ENCODE measurements at regions not wholly inside any gene's neighbourhood (a gene's known extent, or its start where the extent isn't known, plus 50 kb on each side); places are given as distances from the start of the nearest gene placed in this dataset.

DNA sequence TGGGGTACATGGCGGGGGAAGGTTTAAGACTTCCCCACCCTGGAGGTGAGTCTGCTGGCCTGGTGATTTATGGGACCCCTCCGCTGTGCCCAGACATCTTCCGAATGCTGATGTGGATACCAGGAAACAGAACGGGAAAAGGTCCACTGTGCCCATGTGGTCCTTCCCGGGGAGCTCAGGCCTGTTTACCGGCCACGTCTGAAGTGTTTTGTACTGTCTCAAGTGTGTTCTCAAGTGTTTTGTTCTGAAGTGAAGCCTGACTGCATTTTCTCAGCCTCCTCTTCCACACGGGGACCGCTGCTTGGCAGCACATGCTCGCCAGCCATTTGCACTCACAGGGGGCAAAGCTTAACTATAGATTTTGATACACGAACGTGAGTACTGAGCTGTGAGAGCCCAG is 127.2 kb downstream of the TEX36 start:
- intact Hi-C loops (cut with DNase I) = no loop called here
- DNase-seq (ENCODE audit: low spot score) = no peak

DNA sequence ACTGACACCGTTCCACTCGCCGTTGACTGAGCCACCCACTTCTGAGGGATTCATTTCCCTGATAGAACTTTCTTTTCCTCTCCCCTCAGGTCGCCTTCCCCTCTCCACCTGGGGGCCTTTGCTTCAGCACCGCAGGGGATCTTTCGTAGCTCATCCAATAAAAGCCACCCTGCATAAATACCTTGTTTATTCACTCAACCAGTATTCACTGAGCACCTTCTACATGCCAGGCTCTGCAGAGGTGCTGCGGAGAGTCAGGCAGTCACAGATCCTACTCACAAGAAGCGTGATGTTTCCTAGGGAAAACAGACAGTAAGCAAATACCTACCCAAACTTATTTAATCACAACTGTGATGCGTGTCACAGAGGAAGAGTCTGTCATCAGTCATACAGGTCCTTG is 127.7 kb downstream of the TEX36 start:
- DNase-seq (ENCODE audit: low spot score) = no peak
- intact Hi-C loops (cut with DNase I) = no loop called here

DNA sequence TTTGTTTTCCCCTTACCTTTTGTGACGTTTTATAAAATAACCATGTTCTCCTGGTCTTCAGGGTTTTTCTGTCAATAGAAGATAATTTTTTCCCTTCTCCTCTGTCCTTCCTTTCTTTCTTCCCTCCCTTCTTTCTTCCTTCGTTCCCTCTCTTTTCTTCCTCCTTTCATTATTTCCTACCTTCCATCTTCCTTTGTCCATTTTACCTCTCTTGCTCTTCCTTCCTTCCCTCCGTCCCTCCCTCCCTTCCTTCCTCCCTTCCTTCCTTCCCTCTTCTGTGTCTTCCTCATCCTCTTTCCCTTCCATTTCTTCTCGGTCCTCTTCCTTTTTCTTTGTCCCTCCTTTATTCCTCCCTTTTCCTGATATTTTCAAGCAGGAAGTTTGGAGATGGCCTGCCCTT is 128.2 kb downstream of the TEX36 start:
- intact Hi-C loops (cut with DNase I) = no loop called here
- DNase-seq (ENCODE audit: low spot score) = no peak

DNA sequence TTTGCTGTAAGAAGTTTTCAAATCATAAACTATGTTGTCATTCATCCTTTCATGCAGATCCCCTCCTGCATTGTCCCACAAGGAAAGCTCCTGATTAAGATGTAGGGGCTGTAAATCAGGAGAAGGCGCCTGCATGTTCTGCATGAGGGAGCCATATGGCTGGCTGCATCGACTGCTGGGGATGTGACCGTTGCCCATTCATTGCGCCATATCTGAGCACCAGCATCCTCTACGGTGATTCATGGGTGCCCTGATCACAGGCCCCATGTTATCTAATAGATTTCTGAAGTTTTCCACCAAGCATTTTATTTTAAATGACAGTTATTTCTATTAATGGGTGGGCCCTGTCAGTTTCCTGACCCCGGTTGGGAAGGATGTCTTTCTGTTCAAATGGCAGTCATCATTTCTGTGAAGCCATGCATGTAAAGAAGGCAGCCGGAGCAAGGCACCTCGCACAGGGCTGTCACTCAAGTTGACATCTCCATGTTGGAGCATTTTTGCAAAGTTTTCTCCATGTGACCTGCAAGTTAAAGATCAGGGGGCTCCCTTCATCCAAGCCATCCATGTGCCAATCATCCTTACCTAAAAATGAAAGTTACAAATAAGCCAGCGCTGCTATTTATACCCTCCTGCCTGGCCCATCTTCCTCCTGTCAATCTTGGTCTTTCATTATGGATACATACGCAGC is 128.8 kb downstream of the TEX36 start:
- intact Hi-C loops (cut with DNase I) = no loop called here
- DNase-seq (ENCODE audit: low spot score) = no peak

DNA sequence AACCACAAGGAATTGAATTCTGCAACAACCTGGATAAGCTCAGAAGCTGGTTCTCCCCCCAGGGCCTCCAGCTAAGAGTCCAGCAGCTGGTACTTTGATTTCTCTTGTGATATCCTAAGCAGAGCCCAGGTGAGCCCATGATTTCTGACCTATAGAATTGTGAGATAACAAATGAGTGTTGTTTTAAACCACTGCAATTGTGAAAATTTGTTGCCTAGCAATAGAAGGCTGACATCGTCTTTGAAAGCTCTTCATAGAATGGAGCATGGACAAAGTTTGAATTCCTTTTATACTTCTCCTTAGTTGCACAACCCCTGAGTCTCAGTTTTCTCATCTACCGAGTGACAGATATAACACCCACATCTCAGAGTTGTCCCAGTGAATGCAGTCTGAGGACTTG is 129.9 kb downstream of the TEX36 start:
- intact Hi-C loops (cut with DNase I) = no loop called here

DNA sequence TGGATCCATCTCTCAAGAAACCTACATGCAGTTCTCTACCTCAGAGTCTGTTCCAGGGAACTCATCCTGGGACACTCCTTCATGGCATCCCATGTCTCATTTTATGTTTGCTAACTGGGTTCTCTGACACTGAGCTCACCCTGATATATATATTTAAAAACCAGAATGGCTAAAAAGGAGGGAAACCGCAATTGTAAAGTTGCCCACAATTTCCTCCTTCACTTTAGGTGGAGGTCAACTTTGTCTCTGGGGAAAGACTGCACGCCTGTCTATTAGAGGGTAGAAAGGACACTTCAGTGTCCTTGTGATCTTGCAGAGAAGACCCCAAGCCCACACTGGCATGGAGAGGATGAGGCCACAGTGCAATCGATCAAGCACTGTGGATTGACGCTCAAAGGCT is 131.7 kb downstream of the TEX36 start:
- intact Hi-C loops (cut with DNase I) = no loop called here
- DNase-seq (ENCODE audit: low spot score) = no peak

More for the DNA sequence above, 129.9 kb downstream of the TEX36 start:
- no peak for DNase-seq (ENCODE audit: low spot score)

DNA sequence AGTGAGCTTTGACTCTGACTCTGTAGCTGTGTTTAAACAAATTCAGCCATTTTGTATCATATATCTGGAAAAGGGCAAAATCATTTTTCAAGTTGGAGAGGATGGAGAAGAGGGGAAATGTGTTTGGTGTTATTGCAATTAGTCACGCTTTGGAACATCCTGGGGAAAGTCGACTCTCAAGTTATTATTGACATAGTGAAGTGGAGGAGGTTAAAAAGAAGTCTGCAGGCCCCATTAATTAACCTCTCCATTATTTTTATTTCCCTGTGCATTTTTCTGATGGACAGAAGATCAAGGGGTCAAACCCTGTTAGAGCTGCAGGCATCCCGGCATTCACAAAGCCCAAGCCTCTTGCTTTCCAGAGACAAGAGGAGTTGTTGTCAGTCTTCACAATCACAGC is 132.6 kb downstream of the TEX36 start:
- DNase-seq (ENCODE audit: low spot score) = no peak
- intact Hi-C loops (cut with DNase I) = no loop called here

DNA sequence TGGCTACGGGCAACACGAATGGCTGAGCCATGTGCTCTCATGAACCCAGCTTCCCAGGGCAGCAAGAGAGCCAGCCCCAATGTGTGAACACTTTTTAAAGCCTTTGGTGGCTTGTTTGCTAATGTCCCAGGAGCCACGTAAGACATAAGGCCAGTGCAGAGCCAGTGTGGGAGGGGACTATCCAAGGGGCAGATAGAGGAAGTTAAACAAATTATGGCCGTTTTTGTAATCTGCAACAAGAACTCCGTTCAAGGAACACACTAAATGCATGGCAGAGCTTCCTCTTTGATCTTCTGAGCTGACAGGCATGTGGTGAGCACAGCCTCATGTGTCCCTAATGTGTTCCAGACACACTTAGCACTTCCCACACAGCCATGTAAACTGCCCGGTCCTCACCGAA is 133.3 kb downstream of the TEX36 start:
- no peak for DNase-seq (ENCODE audit: low spot score)
- intact Hi-C loops (cut with DNase I) = no loop called here

DNA sequence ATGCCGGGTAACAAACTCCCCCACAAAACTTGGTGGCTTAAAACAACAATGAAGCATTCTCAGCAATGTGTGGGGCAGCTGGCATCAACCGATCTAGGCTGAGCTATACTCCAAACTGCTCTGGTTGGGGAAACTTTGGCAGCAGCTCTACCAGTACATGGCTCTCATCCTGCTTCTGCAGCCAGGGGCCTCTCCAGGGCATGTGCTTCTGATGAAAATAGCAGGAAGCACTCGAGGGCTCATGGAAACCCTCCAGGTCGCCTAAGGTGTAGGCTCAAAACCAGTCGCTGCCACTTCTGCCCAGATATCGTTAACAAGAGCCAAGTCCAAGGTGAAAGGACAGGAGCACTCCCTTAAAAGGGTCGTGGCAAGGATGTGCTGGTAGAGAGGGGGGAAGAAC is 134.1 kb downstream of the TEX36 start:
- no peak for DNase-seq (ENCODE audit: low spot score)
- intact Hi-C loops (cut with DNase I) = no loop called here

DNA sequence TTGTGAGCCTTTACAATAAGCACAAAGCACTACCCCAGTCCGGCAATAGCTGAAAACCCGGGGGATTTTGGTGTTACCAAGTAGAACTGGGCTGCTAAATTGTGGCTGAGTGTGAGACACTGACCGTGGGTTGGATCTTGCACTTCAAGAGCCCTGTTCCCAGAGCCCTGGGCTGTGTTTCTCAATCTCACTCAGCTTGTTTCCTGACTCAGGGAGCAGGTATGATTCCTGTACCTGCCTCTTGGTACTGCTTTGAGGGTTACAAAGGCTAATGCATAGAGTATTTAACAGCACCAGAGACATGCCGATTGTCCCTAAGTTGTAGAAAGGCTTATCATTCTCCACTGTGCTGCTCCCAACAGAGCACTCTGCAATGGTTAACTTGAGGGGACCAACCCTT is 134.6 kb downstream of the TEX36 start:
- no peak for DNase-seq (ENCODE audit: low spot score)
- intact Hi-C loops (cut with DNase I) = no loop called here

DNA sequence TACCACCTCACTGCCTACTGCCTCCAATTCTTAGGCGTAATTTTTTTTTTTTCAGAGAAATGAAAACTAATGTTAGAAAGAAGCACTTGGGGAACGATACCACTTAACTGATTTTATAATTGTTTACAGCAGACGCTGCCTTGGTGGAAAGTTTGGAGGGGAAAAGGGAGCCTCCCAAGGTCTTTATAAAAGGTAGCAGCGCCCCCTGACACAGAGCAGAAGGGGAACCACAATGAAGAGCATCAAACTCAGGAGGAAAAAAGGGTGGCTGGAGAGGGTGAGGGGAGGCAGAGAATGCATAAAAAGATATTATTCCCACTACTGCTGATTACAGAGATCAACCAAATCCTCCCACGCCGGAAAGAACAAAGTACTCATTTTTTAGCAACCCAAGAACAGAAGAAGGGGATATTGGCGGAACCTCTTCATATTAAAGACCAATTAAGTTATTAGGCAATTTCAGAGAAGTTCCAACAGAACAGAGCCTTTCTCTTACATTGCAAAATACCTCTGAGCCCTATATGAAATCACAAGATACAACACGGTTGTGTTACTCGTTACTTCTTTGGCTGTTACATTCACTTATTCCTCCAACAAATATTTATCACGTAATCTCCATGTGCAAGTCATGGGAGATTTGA is 135.8 kb downstream of the TEX36 start:
- intact Hi-C loops (cut with DNase I) = no loop called here
- no peak for DNase-seq (ENCODE audit: low spot score)

DNA sequence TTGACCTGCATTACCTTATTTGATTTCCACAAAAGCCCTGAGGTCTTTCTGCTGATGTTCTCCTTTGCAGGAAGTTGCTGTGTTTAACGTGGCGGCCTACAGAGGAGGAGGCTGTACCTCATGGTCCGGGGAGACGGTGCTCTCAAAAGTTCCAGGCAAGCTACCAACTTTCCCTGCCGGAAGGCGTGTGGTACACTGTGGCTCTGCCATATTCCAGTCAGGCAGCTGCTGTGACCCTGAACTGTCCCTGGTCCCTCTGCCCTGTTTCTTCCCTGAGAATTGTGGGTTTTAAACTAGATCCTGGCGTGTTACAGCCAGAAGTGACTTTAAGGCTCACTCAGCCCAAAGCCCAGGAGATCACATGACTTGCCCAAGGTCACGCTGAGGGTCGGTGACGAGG is 139.2 kb downstream of the TEX36 start:
- intact Hi-C loops (cut with DNase I) = no loop called here
- no peak for DNase-seq (ENCODE audit: low spot score)

DNA sequence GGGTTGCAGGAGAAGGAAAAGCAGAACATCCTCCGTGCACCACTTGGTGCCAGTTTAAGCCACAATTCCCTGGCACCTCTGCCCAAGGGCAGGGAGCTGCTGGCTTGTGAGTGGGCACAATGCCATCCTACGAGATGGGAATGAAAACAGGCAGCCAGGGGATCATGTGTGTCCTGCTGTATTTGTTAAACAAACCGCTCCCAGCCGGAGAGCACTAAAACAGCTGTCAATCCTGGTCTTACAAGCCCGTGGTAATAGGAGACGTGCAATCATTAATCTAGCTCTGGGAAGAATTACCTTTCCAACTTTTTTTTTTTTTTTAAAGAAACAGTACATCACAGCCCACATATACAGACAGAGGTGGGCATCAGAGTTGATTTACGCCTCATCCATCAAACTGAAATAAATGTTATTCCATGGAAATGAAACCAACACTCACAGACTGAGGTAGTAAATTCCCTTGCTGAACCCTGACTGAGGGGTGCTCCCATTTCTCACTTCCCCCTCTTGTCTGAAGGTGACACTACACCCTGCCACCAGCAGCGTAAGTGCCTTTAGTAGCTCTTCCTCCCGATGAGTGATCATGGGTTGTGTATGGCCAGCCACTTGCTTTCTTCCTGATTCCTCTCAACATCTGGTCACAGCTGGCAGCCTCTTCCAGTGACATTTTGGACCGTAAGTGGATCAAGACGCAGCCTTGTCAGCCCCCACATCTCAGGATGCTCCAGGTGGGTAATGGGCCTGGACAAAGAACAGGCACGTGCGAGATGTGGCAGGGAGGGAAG is 143.8 kb downstream of the TEX36 start:
- DNase-seq (ENCODE audit: low spot score) = no peak

DNA sequence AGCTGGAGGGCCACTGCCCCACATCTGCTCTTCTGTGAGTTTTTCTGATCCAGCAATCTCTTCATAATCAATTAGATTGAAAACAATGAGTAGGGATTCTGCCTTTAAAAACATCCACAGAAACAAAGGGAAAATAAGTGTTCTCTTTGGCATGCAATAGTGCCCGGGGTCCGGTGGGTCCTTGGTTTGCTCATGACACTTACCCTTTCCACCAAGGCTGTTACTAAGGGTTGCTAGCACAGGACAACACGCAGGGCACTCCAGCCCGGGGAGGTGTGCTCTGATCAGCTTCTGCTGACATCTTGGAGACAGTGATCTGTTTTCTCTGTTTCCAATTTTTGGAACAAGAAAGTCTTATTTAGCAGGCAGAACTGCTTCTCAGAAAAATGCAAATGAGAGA is 146.7 kb downstream of the TEX36 start:
- intact Hi-C loops (cut with DNase I) = no loop called here
- DNase-seq (ENCODE audit: low spot score) = no peak

More for the DNA sequence above, 143.8 kb downstream of the TEX36 start:
- intact Hi-C loops (cut with DNase I) = no loop called here

DNA sequence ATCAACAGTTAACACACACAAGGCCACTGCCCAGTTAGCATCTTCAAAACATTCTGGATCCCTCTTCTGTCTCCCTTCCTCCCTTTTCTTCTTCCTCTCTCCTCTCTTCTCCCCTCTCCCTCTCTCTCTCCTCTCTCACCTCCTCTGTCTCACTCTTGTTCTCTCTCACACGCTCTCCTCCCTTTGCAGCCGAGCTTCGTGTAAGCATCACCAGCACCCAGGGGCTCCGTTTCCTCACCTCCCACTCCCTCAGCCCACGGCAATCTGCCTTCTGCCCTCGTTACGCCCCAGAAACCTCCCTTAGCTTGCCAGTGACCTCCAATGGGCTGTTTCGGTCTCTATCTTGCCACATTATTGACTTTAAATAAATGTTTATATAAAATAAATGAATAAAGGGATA is 147.4 kb downstream of the TEX36 start:
- DNase-seq (ENCODE audit: low spot score) = no peak
- intact Hi-C loops (cut with DNase I) = no loop called here

DNA sequence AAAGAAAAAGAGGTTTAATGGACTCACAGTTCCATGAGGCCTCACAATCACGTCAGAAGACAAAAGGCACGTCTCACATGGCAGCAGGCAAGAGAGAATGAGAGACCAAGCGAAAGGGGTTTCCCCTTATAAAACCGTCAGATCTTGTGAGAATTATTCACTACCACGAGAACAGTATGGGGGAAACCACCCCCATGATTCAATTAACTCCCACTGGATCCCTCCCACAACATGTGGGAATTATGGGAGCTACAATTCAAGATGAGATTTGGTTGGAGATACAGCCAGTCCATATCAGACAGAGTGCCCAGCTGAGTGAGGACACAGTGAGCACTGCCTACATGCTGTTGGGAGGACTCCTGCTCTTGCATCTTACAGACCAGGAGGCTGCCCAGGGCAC is 148.4 kb downstream of the TEX36 start:
- no peak for DNase-seq (ENCODE audit: low spot score)
- intact Hi-C loops (cut with DNase I) = no loop called here

DNA sequence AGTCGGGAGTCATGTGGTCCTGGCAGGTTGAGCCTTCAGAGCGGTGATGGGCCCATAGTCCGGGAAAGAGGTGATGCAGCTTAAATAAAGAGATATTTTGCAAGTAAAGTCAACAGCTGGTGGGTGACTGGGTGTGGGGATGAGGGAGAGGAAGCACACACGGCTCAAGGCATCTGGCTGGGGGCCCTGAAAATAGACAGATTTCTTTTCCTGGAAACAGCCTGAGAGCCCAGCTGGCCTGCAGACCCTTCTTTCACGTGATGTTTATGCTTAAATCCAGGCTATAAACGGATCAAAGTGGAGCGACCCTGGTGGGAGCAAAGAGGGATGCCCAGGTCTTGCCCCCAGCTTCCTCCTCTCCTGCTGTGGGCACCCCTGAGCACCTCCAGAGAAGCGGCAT is 149.1 kb downstream of the TEX36 start:
- intact Hi-C loops (cut with DNase I) = no loop called here
- DNase-seq (ENCODE audit: low spot score) = no peak

DNA sequence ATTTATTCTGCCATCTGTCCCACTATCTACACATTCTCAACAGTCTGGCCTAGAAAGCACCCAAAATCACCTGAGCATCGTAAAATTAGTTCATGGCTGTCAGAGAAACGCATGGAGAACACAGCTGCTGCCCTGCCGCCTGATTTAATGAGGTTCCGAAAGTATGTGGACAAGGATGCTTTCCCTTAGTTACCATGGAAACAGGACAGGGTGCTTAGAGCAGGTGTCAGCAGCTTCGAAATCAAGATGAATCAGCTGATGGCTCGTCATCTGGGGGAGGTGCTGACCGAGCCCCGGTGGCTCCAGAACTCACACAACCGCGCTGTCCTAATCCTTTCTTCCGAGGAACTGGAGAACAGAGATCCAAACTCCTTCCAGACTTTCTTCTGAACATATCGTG is 151.5 kb downstream of the TEX36 start:
- intact Hi-C loops (cut with DNase I) = no loop called here
- DNase-seq (ENCODE audit: low spot score) = no peak

DNA sequence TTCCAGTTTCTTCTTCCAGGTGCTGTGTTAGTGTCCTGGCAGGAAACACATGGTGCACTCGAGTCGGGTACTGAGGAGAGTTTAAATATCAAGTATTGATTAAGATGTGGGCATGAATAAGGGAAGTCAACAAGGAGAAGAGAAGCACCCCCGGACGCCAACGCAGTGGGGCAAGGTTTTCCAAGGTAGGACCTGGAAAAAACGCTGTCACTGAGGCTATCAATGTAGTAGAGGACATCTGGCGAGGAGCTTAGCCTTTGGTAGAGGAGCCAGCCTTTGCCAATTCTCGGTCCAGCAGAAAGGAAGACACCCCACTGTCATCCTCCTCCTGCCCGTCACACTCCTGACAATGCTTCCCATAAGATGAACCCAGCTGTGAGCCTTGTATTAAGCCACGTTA is 159.6 kb downstream of the TEX36 start:
- DNase-seq (ENCODE audit: low spot score) = no peak
- intact Hi-C loops (cut with DNase I) = no loop called here

DNA sequence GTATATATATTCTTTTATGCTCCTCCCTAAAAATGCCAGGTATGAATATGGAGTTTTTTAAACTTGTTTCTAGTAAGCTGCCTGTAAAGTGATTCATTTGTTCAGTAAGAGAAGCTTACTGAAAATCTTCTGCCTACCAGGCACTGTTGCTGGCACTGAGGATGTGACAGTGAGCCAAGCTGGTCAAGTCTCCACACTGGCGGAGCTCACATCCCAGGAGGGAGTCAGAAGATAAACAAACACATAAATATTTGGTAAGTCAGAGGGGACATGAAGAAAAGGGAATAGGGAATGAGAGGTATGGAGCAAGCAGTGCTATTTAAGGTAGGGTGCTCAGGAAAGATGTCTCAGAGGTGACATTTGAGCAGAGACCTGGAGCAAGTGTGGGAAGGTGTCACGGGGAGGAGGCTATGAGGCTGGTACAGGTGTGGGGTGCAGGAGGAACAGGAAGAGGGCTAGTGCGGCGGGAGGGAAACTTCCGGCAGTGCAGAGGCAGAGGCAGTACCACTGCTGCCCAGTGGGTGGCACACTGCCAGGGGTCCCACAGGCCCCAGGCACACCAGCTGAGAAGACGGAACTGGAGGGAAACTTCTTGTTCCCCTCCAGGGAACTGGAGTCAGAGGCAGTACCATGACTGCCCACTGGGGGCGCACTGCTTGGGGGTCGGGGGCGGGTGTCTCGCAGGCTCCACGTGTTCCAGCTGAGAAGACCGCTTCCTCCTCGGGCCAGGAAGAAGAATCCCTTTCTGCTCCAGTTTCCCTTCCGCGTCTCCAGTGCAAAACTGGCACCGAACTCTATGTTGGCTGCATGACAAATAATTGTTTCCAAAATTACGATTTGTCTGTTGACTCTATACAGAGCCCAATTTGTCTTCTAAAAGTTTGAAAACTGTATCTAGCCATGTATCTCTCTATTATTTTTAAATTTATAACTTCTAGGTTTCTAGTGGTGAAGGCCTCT is 161.0 kb downstream of the TEX36 start:
- no peak for DNase-seq (ENCODE audit: low spot score)
- intact Hi-C loops (cut with DNase I) = no loop called here

Measured in cardiac septum (tissue), 1 donor.